ENCODE measurements at regions not wholly inside any gene's neighbourhood (a gene's known extent, or its start where the extent isn't known, plus 50 kb on each side); places are given as distances from the start of the nearest gene placed in this dataset.

- no peaks in the 10 kb centered on the region for H3K9me3 ChIP-seq (ENCODE audit: insufficient read depth, low read length)
- no peaks in the 10 kb centered on the region for H3K36me3 ChIP-seq (replicated peaks; ENCODE audit: low read depth, low read length)
- H2AFZ ChIP-seq (ENCODE audit: low read depth, low read length), result no peak overlapping the region
- no peak overlapping the region for H3K4me3 ChIP-seq (ENCODE audit: low read length)
- H3K79me2 ChIP-seq (ENCODE audit: low read length), result no peaks in the 10 kb centered on the region
- H3K4me1 ChIP-seq (ENCODE audit: low read length), result peaks cover 10% of the 10 kb centered on the region
- no peak overlapping the region for H3K27ac ChIP-seq (ENCODE audit: low read length)
- H3K4me2 ChIP-seq (ENCODE audit: low read length), result no peak overlapping the region
- H3K9ac ChIP-seq (ENCODE audit: low read length), result no peak overlapping the region
- TF ChIP-seq CTCF (IDR thresholded peaks at IDR 0.05; ENCODE audit: low read depth, low read length) (no peak), EZH2phosphoT487 (IDR thresholded peaks at IDR 0.05; ENCODE audit: low read depth) (no peak)
- H3K27me3 ChIP-seq (ENCODE audit: low read depth, low read length), result no peaks in the 10 kb centered on the region
- H4K20me1 ChIP-seq (ENCODE audit: insufficient read depth, low read length), result no peaks in the 10 kb centered on the region
Observed at GRCh38 chr4:130424211-130424610, 1328.3 kb downstream of the C4orf33 start.

GRCh38 chr4:130432289-130432688, 1336.3 kb downstream of the C4orf33 start:
- Histone ChIP-seq H3K4me1 (ENCODE audit: low read length) (no peaks in the 10 kb centered on the region), H3K27ac (ENCODE audit: low read length) (no peak overlapping the region), H4K20me1 (ENCODE audit: insufficient read depth, low read length) (no peaks in the 10 kb centered on the region), H3K27me3 (ENCODE audit: low read depth, low read length) (no peaks in the 10 kb centered on the region), H2AFZ (ENCODE audit: low read depth, low read length) (no peak overlapping the region), H3K9me3 (ENCODE audit: insufficient read depth, low read length) (no peaks in the 10 kb centered on the region), H3K79me2 (ENCODE audit: low read length) (no peaks in the 10 kb centered on the region), H3K4me2 (ENCODE audit: low read length) (no peak overlapping the region), H3K4me3 (ENCODE audit: low read length) (no peak overlapping the region), H3K9ac (ENCODE audit: low read length) (no peak overlapping the region), H3K36me3 (replicated peaks; ENCODE audit: low read depth, low read length) (no peaks in the 10 kb centered on the region)
- no peak for TF ChIP-seq CTCF (IDR thresholded peaks at IDR 0.05; ENCODE audit: low read depth, low read length)
- TF ChIP-seq EZH2phosphoT487 (IDR thresholded peaks at IDR 0.05; ENCODE audit: low read depth), result no peak

GRCh38 chr4:130449741-130450140, 1353.8 kb downstream of the C4orf33 start:
- no peaks in the 10 kb centered on the region for H3K27me3 ChIP-seq (ENCODE audit: low read depth, low read length)
- no peaks in the 10 kb centered on the region for H3K36me3 ChIP-seq (replicated peaks; ENCODE audit: low read depth, low read length)
- no peaks in the 10 kb centered on the region for H4K20me1 ChIP-seq (ENCODE audit: insufficient read depth, low read length)
- H3K4me1 ChIP-seq (ENCODE audit: low read length), result no peaks in the 10 kb centered on the region
- no peak overlapping the region for H3K27ac ChIP-seq (ENCODE audit: low read length)
- 0 out of 2 replicates have a peak, but pooled peaks cover 8% of the 10 kb centered on the region for H3K9me3 ChIP-seq (ENCODE audit: insufficient read depth, low read length)
- H3K4me2 ChIP-seq (ENCODE audit: low read length), result no peak overlapping the region
- H3K79me2 ChIP-seq (ENCODE audit: low read length), result no peaks in the 10 kb centered on the region
- TF ChIP-seq CTCF (IDR thresholded peaks at IDR 0.05; ENCODE audit: low read depth, low read length), result no peak
- TF ChIP-seq EZH2phosphoT487 (IDR thresholded peaks at IDR 0.05; ENCODE audit: low read depth), result no peak
- H3K9ac ChIP-seq (ENCODE audit: low read length), result no peak overlapping the region
- no peak overlapping the region for H3K4me3 ChIP-seq (ENCODE audit: low read length)
- no peak overlapping the region for H2AFZ ChIP-seq (ENCODE audit: low read depth, low read length)

GRCh38 chr4:130468340-130468739, 1372.4 kb downstream of the C4orf33 start:
- H2AFZ ChIP-seq (ENCODE audit: low read depth, low read length), result no peak overlapping the region
- no peaks in the 10 kb centered on the region for H4K20me1 ChIP-seq (ENCODE audit: insufficient read depth, low read length)
- H3K9ac ChIP-seq (ENCODE audit: low read length), result no peak overlapping the region
- no peaks in the 10 kb centered on the region for H3K27me3 ChIP-seq (ENCODE audit: low read depth, low read length)
- no peaks in the 10 kb centered on the region for H3K36me3 ChIP-seq (replicated peaks; ENCODE audit: low read depth, low read length)
- H3K9me3 ChIP-seq (ENCODE audit: insufficient read depth, low read length), result no peaks in the 10 kb centered on the region
- H3K27ac ChIP-seq (ENCODE audit: low read length), result no peak overlapping the region
- no peaks in the 10 kb centered on the region for H3K4me1 ChIP-seq (ENCODE audit: low read length)
- no peaks in the 10 kb centered on the region for H3K79me2 ChIP-seq (ENCODE audit: low read length)
- no peak overlapping the region for H3K4me2 ChIP-seq (ENCODE audit: low read length)
- no peak overlapping the region for H3K4me3 ChIP-seq (ENCODE audit: low read length)
- TF ChIP-seq EZH2phosphoT487 (IDR thresholded peaks at IDR 0.05; ENCODE audit: low read depth), result no peak
- no peak for TF ChIP-seq CTCF (IDR thresholded peaks at IDR 0.05; ENCODE audit: low read depth, low read length)

Measured in OCI-LY3 (cell line).